Cardiac fibroblast (primary cell): ENCODE measurements at regions not wholly inside any gene's neighbourhood (a gene's known extent, or its start where the extent isn't known, plus 50 kb on each side); places are given as distances from the start of the nearest gene placed in this dataset.

ENCODE experiments used
- DNase-seq, 2 donors: peaks; one replicate each; pipeline versions ENCODE4 v3.0.0 to v3.0.0-alpha.2; 2010; ENCODE audit warnings: low read depth in 2 of 2
- H3K4me3 ChIP-seq, 2 donors: replicated peaks in 1 of 2; 1 replicate in 1 of 2; 2 replicates in 1 of 2; pipeline ENCODE4 v1.5.1; 2011; ENCODE audit warnings: low read depth in 2 of 2, low read length in 2 of 2, mild to moderate bottlenecking in 2 of 2, moderate library complexity in 1 of 2
- CTCF ChIP-seq: IDR thresholded peaks from one replicate; pipeline ENCODE4 v1.5.1; 2011; ENCODE audit warnings: low read depth, mild to moderate bottlenecking, low read length, inconsistent platforms

DNA sequence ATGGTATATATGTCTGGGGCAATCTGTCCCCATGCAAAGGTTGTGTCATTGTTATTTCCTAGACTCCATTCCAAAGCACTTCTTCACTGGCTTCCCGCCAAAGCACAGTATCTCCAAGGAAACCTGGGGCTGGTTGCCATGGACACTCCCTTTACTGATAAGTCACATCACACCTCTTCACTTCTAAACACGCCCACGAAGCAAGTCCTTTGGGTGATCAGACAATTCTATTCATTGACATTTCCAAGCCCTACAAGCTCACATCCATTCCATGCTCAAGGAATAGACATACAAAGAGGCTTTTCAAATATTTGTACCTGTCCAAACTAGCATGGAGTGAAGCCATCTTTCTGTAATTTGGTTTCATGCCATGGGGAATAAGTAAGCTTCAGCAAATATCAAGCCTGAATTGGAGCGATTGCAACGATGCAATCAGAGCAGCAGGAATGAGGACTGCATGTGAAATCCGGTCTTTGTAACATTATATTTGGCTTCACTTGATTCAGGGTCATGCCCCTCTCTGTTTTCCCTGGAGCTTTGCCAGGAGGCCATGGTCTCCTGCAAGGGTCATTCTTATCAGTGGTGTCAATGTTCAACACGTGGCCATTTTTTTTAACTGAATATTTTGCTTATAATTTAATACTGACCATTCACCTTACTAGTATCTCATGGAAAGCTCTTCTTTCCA lies 201.6 kb upstream of the TMC3 start:
- H3K4me3 ChIP-seq: no peak overlapping the region
- TF ChIP-seq CTCF: no peak
- DNase-seq: peak; percentile 3

- no peak for TF ChIP-seq CTCF
- DNase-seq: no peak
- H3K4me3 ChIP-seq: no peak overlapping the region
Measured at GRCh38 chr15:81573098-81573746, 199.2 kb upstream of the TMC3 start.

- no peak overlapping the region for H3K4me3 ChIP-seq
- TF ChIP-seq CTCF: no peak
- DNase-seq: no peak
Measured at GRCh38 chr15:81572190-81572589, 198.2 kb upstream of the TMC3 start.

DNA sequence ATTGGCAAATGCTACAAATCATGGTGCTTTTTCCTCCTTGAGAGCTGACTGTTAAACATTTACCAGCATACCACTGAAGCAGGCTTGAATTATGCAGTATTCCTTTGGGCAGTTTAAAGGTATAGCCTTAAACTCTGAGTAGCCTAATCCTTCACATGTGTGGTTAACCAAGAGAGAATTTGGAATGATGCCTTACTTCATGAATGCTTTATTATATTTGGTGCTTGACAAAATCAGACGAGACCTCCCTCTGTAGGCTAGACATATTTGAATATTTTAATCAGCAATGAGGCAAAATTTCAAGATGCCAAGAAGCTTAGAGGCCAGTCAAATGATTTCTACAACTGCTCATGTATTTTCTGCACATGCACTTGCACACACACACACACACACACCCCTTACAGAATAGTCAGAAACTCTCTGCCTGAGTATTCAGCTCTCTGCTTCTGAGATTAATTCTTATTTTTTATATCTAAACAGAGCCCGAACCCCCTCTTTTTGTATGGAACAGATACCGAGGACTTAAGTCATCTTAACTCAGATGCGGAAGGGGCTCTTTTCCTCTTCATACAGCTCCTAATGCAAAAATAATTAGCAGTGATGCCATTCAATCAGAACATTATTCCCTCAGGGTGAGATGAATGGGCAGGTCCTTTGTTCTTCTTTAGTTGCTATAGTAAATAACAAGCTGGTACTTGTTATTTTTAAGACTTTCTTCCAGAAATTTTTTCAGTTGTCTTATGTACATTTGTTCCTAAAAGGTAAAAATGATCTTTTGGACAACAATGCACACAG lies 195.5 kb upstream of the TMC3 start:
- TF ChIP-seq CTCF: no peak
- H3K4me3 ChIP-seq: no peak overlapping the region
- no peak for DNase-seq

DNA sequence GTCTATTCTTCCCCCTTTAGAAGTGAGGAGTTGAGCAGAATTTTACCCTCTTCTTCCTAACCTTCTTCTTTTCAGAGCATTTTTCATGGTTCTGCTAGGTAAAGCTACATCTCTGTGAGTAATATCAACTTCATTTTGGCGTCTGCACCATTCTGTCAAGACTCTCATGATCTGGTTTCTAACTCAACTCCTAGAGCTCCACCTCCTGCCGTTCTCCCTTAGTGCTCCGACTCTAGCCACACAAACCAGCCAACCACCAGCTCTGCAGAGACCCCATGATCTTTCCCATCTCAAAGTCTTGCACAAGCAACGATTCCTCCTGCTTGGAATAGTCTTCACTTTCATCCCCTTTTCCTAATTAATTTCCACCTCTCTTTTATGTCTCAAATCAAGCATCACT lies 193.9 kb upstream of the TMC3 start:
- no peak for DNase-seq
- no peak for TF ChIP-seq CTCF
- H3K4me3 ChIP-seq: no peak overlapping the region

DNA sequence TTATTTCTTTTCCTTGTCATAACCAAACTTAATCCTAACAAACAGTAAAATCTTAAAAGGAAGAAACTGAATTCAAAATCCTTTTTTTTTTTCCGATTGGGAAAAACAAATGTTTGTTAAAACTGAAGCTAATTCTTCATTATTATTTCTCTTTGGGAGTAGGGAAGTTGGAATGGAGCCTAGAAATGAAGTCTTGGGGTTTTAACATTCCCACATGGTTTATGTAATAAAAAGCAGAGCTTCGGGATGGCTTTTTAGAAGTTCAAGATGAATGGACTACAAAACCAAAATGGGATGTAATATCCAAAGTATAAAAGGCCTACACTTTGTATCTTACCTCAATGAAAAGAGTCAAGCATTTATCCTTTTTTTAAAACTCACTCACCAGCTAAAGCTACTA lies 189.0 kb upstream of the TMC3 start:
- H3K4me3 ChIP-seq: no peak overlapping the region
- DNase-seq: no peak
- no peak for TF ChIP-seq CTCF
